Upper lobe of left lung (tissue), 4 donors: ENCODE measurements at regions not wholly inside any gene's neighbourhood (a gene's known extent, or its start where the extent isn't known, plus 50 kb on each side); places are given as distances from the start of the nearest gene placed in this dataset.

Source experiments
- EP300 ChIP-seq, 4 donors: sonication (generic); formaldehyde crosslinking; IDR thresholded peaks; one replicate each; pipeline ENCODE4 v1.5.1; 2017; ENCODE audit warnings: antibody characterized with exemption in 4 of 4, control low read depth in 2 of 4
- POLR2AphosphoS5 ChIP-seq, 2 donors: sonication (generic); formaldehyde crosslinking; IDR thresholded peaks; one replicate each; pipeline ENCODE4 v1.5.1; 2017; ENCODE audit warnings: antibody characterized with exemption in 2 of 2
- TF ChIP-seq, protein P1 (sequence below), 6 experiments: fragments of 450-650 bp in 4 of 6; fragments of 200-600 bp in 2 of 6; sonication (generic) in 2 of 6; IDR thresholded peaks; one replicate each; pipeline ENCODE4 v1.5.1; 2016 to 2019; ENCODE audit warnings: antibody characterized with exemption in 6 of 6

DNA sequence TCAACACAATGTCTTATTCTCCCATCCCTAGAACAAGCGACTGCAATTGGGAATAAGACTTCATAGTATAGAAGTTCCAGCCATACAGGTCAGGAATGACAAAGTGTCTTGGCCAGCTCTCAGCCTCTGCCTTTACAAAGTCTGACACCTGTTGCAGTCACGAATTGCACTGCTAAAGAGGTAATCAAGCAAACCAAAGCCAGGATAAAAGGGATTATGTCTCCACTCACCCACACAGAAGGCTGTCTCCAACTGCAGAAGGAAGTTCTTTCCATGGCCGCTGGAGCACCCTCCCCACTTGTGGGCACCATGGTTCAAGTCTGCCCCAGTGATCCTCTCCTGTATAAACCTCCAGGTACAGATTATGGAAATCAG, 114.8 kb upstream of the PKDCC start:
- TF ChIP-seq, protein P1, sequence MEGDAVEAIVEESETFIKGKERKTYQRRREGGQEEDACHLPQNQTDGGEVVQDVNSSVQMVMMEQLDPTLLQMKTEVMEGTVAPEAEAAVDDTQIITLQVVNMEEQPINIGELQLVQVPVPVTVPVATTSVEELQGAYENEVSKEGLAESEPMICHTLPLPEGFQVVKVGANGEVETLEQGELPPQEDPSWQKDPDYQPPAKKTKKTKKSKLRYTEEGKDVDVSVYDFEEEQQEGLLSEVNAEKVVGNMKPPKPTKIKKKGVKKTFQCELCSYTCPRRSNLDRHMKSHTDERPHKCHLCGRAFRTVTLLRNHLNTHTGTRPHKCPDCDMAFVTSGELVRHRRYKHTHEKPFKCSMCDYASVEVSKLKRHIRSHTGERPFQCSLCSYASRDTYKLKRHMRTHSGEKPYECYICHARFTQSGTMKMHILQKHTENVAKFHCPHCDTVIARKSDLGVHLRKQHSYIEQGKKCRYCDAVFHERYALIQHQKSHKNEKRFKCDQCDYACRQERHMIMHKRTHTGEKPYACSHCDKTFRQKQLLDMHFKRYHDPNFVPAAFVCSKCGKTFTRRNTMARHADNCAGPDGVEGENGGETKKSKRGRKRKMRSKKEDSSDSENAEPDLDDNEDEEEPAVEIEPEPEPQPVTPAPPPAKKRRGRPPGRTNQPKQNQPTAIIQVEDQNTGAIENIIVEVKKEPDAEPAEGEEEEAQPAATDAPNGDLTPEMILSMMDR (IDR thresholded peaks at IDR 0.05): no peak
- TF ChIP-seq EP300 (IDR thresholded peaks at IDR 0.05) (no peak), POLR2AphosphoS5 (IDR thresholded peaks at IDR 0.05) (no peak)
